ENCODE measurements at regions not wholly inside any gene's neighbourhood (a gene's known extent, or its start where the extent isn't known, plus 50 kb on each side); places are given as distances from the start of the nearest gene placed in this dataset.

GRCh38 chr4:130403221-130403620 lies 1307.3 kb downstream of the C4orf33 start:
- H3K14ac ChIP-seq (replicated peaks; ENCODE audit: low read depth, low read length) = no peak overlapping the region
- H2BK5ac ChIP-seq (ENCODE audit: low read depth, low read length, poor library complexity, severe bottlenecking) = no peak overlapping the region
- CTCF ChIA-PET = no interaction called here
- H2AK9ac ChIP-seq (replicated peaks; ENCODE audit: low read depth, low read length, poor library complexity) = no peak overlapping the region
- no peak overlapping the region for H3K56ac ChIP-seq (ENCODE audit: extremely low read depth, insufficient read depth, low read length)
- no peak overlapping the region for H4K91ac ChIP-seq (ENCODE audit: insufficient read depth, low read depth, low read length)
- intact Hi-C loops (cut with micrococcal nuclease) = no loop called here
- no peaks in the 10 kb centered on the region for H3K79me1 ChIP-seq (ENCODE audit: low read depth in 1 of 2, low read length in 2 of 2)
- H4K5ac ChIP-seq (ENCODE audit: low read depth, low read length) = no peak overlapping the region
- H3K4me1 ChIP-seq (ENCODE audit: control insufficient read depth, insufficient read depth, low read length) = no peaks in the 10 kb centered on the region
- no peak overlapping the region for H2BK15ac ChIP-seq (ENCODE audit: low read depth, low read length)
- in situ Hi-C loops (cut with MboI; ENCODE audit: low sequenced_read_pairs) = no loop called here
- H2AK5ac ChIP-seq (ENCODE audit: low read depth, low read length) = no peak overlapping the region
- DNase-seq (no peak), ATAC-seq (ENCODE audit: low read depth) (no peak)
- no peak overlapping the region for H3K9ac ChIP-seq (ENCODE audit: low read depth, low read length)
- no TSS peak for BruUV-seq (replicated peaks)
- POLR2A ChIA-PET (ENCODE audit: unreplicated experiment) = no interaction called here
- H3K27me3 ChIP-seq (ENCODE audit: control insufficient read depth, insufficient read depth, low read length) = no peaks in the 10 kb centered on the region
- no peak overlapping the region for H3K4me2 ChIP-seq (ENCODE audit: low read depth, low read length)
- H4K20me1 ChIP-seq (ENCODE audit: insufficient read depth, low read length) = no peaks in the 10 kb centered on the region
- no peak overlapping the region for H3K23ac ChIP-seq (ENCODE audit: low read depth, low read length)
- no peaks in the 10 kb centered on the region for H3K9me1 ChIP-seq (ENCODE audit: insufficient read depth, low read length)
- no peak overlapping the region for H4K8ac ChIP-seq (ENCODE audit: low read depth in 2 of 2, low read length in 2 of 2)
- WGBS, 2 experiments (ENCODE audit: extremely low coverage in 2 of 2, insufficient read length in 1 of 2) = no CpG with 5 or more reads among the region's 3 CpGs
- H2BK20ac ChIP-seq (ENCODE audit: low read depth, low read length) = no peak overlapping the region
- no peak overlapping the region for H2BK120ac ChIP-seq (ENCODE audit: low read depth, low read length)
- peak overlapping the region; percentile 48 for H2AFZ ChIP-seq (replicated peaks; ENCODE audit: low read length, poor library complexity)
- TF ChIP-seq MXI1 (IDR thresholded peaks at IDR 0.05; ENCODE audit: borderline replicate concordance, low read depth, low read length) (no peak), RCOR1 (IDR thresholded peaks at IDR 0.05; ENCODE audit: insufficient replicate concordance, low read length) (no peak), MAZ (IDR thresholded peaks at IDR 0.05; ENCODE audit: borderline replicate concordance, low read depth, low read length) (no peak)
- H3K4me3 ChIP-seq (ENCODE audit: insufficient read depth, low read depth, low read length) = no peak overlapping the region
- H3K18ac ChIP-seq (ENCODE audit: low read depth, low read length) = no peak overlapping the region
- no peaks in the 10 kb centered on the region for H3K9me3 ChIP-seq (ENCODE audit: control insufficient read depth, insufficient read depth, low read length)
- dilution Hi-C loops (cut with HindIII; ENCODE audit: low sequenced_read_pairs, unreplicated experiment) = no loop called here
- no peak overlapping the region for H3K27ac ChIP-seq (ENCODE audit: insufficient read depth, low read length)
- H3K4ac ChIP-seq (ENCODE audit: low read depth, low read length) = no peak overlapping the region
- no peaks in the 10 kb centered on the region for H3K36me3 ChIP-seq (ENCODE audit: control insufficient read depth, insufficient read depth, low read length)

All from IMR-90 (cell line).